Calu3 (cell line): ENCODE measurements at regions not wholly inside any gene's neighbourhood (a gene's known extent, or its start where the extent isn't known, plus 50 kb on each side); places are given as distances from the start of the nearest gene placed in this dataset.

Experiments
- BruUV-seq: library from RNA; stranded (reverse); fragments of 400-500 nt; replicated peaks from 2 replicates; lab custom pipeline; 2021; lab: Mats Ljungman, UMichigan
- CTCF ChIA-PET: fragments of 300-600 bp; sonication (Branson Sonifier 250); formaldehyde crosslinking; loops from one replicate; lab custom pipeline; 2022; ENCODE audit warnings: antibody characterized with exemption; lab: Charles Lee
- DNase-seq: peaks from one replicate; pipeline ENCODE4 v3.0.0; 2022
- H3K27ac Mint-ChIP-seq: one replicate; pipeline ENCODE4 v1.8.0; 2022; ENCODE audit warnings: mixed read lengths; ENCODE audit not compliant: unreplicated experiment
- H3K27me3 Mint-ChIP-seq: one replicate; pipeline ENCODE4 v1.8.0; 2022; ENCODE audit warnings: mixed read lengths; ENCODE audit not compliant: unreplicated experiment
- H3K36me3 Mint-ChIP-seq: one replicate; pipeline ENCODE4 v1.8.0; 2022; ENCODE audit warnings: mild to moderate bottlenecking, moderate library complexity, mixed read lengths; ENCODE audit not compliant: insufficient read depth, unreplicated experiment
- H3K4me1 Mint-ChIP-seq: one replicate; pipeline ENCODE4 v1.8.0; 2022; ENCODE audit warnings: mild to moderate bottlenecking, low read depth, mixed read lengths; ENCODE audit not compliant: unreplicated experiment
- H3K4me3 Mint-ChIP-seq: one replicate; pipeline ENCODE4 v1.8.0; 2022; ENCODE audit warnings: mild to moderate bottlenecking, low read depth, moderate library complexity, mixed read lengths; ENCODE audit not compliant: unreplicated experiment
- H3K9me3 Mint-ChIP-seq: one replicate; pipeline ENCODE4 v1.8.0; 2022; ENCODE audit warnings: low read depth, mixed read lengths; ENCODE audit not compliant: unreplicated experiment
- intact Hi-C: fragments of 100-400 bp; cut with micrococcal nuclease; formaldehyde crosslinking; loops from one replicate; pipeline ENCODE4 v1.10.0; 2022; ENCODE audit not compliant: unreplicated experiment
- TF ChIP-seq, protein P1 (sequence below): fragments of 200-600 bp; IDR thresholded peaks from one replicate; pipeline ENCODE4 v1.8.0; 2022; ENCODE audit warnings: antibody characterized with exemption; ENCODE audit not compliant: unreplicated experiment

DNA sequence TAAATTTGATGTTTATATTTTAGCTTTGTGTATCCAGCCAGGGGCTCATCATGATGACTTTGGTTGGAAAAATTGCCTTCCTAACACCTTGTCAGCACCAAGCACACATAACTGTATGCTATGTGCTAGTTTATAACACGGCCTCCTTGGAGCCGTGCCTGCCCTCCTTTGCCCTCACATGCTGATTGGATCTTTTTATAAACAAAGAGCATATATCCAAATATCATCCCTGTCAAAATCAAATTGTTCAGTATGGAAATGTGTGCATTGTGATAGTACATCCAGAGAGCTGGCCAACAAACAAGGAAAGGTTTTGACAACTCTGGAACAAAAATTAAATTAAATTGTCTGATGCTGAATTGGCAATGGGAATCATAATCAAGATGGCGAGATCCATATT lies 241.5 kb downstream of the DCDC2C start:
- intact Hi-C loops, result no loop called here
- no TSS peak for BruUV-seq
- no peak for DNase-seq
- TF ChIP-seq, protein P1, sequence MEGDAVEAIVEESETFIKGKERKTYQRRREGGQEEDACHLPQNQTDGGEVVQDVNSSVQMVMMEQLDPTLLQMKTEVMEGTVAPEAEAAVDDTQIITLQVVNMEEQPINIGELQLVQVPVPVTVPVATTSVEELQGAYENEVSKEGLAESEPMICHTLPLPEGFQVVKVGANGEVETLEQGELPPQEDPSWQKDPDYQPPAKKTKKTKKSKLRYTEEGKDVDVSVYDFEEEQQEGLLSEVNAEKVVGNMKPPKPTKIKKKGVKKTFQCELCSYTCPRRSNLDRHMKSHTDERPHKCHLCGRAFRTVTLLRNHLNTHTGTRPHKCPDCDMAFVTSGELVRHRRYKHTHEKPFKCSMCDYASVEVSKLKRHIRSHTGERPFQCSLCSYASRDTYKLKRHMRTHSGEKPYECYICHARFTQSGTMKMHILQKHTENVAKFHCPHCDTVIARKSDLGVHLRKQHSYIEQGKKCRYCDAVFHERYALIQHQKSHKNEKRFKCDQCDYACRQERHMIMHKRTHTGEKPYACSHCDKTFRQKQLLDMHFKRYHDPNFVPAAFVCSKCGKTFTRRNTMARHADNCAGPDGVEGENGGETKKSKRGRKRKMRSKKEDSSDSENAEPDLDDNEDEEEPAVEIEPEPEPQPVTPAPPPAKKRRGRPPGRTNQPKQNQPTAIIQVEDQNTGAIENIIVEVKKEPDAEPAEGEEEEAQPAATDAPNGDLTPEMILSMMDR, result no peak
- CTCF ChIA-PET, result interaction anchor here (1.6 kb wide), 1 partner anchor 15 kb away, joined by 5 read pairs; no protein-coding TSS in a partner anchor
- Mint-ChIP-seq H3K27me3 (no peaks in the 10 kb centered on the region), H3K9me3 (peaks cover 14% of the 10 kb centered on the region), H3K4me1 (no peaks in the 10 kb centered on the region), H3K36me3 (no peaks in the 10 kb centered on the region), H3K27ac (no peak overlapping the region), H3K4me3 (no peak overlapping the region)

DNA sequence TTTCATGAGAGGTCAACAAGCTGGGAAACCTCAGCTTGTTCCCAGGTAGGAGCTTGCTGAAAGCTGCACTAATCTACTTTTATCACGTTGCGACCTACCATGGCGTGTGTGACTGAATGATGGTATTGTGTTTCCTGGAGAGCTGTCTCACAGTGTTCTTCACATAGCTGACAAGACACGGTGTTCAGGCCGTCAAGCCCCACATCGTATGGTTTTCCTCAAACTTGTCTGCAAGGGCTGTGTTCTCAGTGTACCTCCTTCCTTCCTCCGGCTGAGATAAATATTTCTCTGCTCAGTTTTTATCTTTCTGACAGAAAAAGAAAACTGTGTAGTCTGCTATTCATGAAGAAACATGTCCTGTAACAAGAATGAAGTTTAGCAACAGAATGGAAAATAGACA lies 244.8 kb downstream of the DCDC2C start:
- CTCF ChIA-PET, result no interaction called here

DNA sequence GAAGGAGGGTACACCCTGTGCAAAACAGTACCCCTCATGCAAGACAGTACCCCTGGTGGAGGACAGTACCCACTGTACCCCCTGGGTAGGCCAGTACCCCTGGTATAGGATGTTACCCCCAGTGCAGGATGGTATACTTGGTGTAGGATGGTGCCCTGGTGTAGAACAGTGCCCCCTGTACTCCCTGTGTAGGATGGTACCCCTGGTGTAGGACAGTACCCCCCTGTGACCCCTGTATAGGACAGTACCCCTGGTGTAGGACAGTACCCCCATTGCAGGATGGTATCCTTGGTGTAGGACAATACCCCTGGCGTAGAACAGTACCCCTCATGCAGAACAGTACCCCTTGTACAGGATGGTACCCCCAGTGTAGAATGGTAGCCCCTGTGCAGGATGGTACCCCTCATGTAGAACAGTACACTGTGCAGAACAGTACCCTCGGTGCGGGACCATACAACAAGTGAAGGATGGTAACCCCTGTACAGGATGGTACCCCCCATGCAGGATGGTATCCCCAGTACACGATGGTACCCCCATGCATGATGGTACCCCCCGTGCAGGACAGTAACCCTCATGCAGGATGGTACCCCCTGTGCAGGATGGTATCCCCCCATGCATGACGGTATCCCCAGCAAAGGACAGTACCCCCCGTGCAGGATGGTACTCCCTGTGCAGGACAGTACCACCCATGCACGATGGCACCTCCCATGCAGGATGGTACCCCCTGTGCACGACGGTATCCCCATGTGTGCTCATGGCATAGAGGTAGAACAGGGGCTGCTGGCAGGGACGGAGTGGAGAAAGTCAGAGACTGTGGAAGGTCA lies 248.0 kb downstream of the DCDC2C start:
- Mint-ChIP-seq H3K4me1 (no peaks in the 10 kb centered on the region), H3K27me3 (no peaks in the 10 kb centered on the region), H3K36me3 (no peaks in the 10 kb centered on the region), H3K9me3 (no peaks in the 10 kb centered on the region), H3K27ac (no peak overlapping the region), H3K4me3 (no peak overlapping the region)
- intact Hi-C loops, result no loop called here
- TF ChIP-seq, protein P1, result no peak
- no peak for DNase-seq
- CTCF ChIA-PET, result no interaction called here
- no TSS peak for BruUV-seq

More for the DNA sequence above, 244.8 kb downstream of the DCDC2C start:
- no peaks in the 10 kb centered on the region for H3K27me3 Mint-ChIP-seq
- no peak for DNase-seq
- H3K36me3 Mint-ChIP-seq, result no peaks in the 10 kb centered on the region
- H3K9me3 Mint-ChIP-seq, result peaks cover 10% of the 10 kb centered on the region
- H3K4me1 Mint-ChIP-seq, result no peaks in the 10 kb centered on the region
- BruUV-seq, result no TSS peak
- H3K27ac Mint-ChIP-seq, result no peak overlapping the region
- no peak overlapping the region for H3K4me3 Mint-ChIP-seq
- TF ChIP-seq, protein P1, result no peak
- intact Hi-C loops, result no loop called here

DNA sequence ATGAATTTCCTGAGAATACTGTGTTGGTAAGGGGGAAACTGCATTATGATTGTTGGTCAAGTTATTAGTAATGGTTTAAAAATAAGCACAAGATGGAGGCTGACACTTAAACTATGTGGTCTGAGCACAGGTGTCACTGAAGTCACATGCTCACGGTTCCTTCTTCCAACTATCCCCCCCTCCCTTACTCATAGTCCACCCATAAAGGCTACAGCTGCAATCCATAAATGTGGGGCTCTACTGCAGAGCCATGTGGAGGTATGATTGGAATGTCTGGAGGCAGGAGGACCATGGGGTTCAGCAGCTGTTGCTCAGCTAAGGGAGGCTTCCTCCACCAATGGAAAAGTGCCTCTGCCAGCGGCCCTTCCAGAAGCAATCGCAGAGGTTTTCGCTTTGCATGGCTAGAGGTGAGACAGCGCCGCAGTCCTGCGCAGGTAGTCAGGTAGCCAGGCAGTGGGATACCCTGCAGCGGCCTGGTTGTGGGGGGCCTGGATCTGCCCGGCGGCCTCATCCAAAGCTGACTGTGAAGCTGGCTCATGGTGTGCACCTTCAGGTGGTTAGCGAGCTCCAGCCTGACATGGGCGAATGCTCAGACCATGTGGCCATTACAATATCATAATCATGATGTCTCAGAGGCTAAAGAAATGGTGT lies 249.6 kb downstream of the DCDC2C start:
- Mint-ChIP-seq H3K4me3 (no peak overlapping the region), H3K9me3 (no peaks in the 10 kb centered on the region), H3K27me3 (no peaks in the 10 kb centered on the region), H3K27ac (no peak overlapping the region), H3K4me1 (no peaks in the 10 kb centered on the region), H3K36me3 (no peaks in the 10 kb centered on the region)
- CTCF ChIA-PET, result no interaction called here
- intact Hi-C loops, result no loop called here
- BruUV-seq, result no TSS peak
- TF ChIP-seq, protein P1, result no peak
- DNase-seq, result no peak
